HK-2 (cell line): ENCODE measurements at regions not wholly inside any gene's neighbourhood (a gene's known extent, or its start where the extent isn't known, plus 50 kb on each side); places are given as distances from the start of the nearest gene placed in this dataset.
A peak's percentile ranks its signal among the peaks of the same experiment; 100 is the strongest.
"Not testable (repeated sequence)": the region's sequence is repeated elsewhere in the genome, so short reads cannot be mapped to it uniquely, and the experiment has no call there.

ENCODE experiments used
- DNase-seq: peaks from one replicate; pipeline ENCODE4 v3.0.0-alpha.2; 2018; ENCODE audit not compliant: unreplicated experiment

GRCh38 chr22:35138521-35138920 is 72.6 kb downstream of the ISX start:
- DNase-seq, result no peak

- no peak for DNase-seq
These were observed 75.2 kb downstream of the ISX start for GRCh38 chr22:35140879-35141745.

GRCh38 chr22:35148381-35148780 is 82.4 kb downstream of the ISX start:
- no peak for DNase-seq

- no peak for DNase-seq
These were observed 83.0 kb downstream of the ISX start for GRCh38 chr22:35148866-35149548.

- peak; percentile 68 for DNase-seq
These were observed 84.5 kb downstream of the ISX start for GRCh38 chr22:35150183-35151107.

GRCh38 chr22:35152316-35152715 is 86.4 kb downstream of the ISX start:
- no peak for DNase-seq

- peak; percentile 41 for DNase-seq
These were observed 89.0 kb downstream of the ISX start for GRCh38 chr22:35154937-35155387.

GRCh38 chr22:35155403-35156025 is 89.6 kb downstream of the ISX start:
- no peak for DNase-seq

GRCh38 chr22:35156945-35157344 is 91.0 kb downstream of the ISX start:
- no peak for DNase-seq

GRCh38 chr22:35158336-35158735 is 92.4 kb downstream of the ISX start:
- DNase-seq, result no peak

GRCh38 chr22:35159343-35159742 is 93.4 kb downstream of the ISX start:
- DNase-seq, result no peak

- no peak for DNase-seq
These were observed 94.3 kb downstream of the ISX start for GRCh38 chr22:35160268-35160667.

GRCh38 chr22:35165896-35166295 is 91.4 kb upstream of the HMGXB4 start:
- not testable (repeated sequence) for DNase-seq

- no peak for DNase-seq
These were observed 86.3 kb upstream of the HMGXB4 start for GRCh38 chr22:35170716-35171697.

GRCh38 chr22:35172442-35172841 is 84.9 kb upstream of the HMGXB4 start:
- no peak for DNase-seq

- no peak for DNase-seq
These were observed 83.6 kb upstream of the HMGXB4 start for GRCh38 chr22:35173655-35174054.

GRCh38 chr22:35174401-35175038 is 82.8 kb upstream of the HMGXB4 start:
- DNase-seq, result no peak

GRCh38 chr22:35175392-35175791 is 81.9 kb upstream of the HMGXB4 start:
- DNase-seq, result no peak

GRCh38 chr22:35177811-35178210 is 79.5 kb upstream of the HMGXB4 start:
- no peak for DNase-seq

GRCh38 chr22:35178446-35178845 is 78.8 kb upstream of the HMGXB4 start:
- no peak for DNase-seq
